ENCODE measurements at regions not wholly inside any gene's neighbourhood (a gene's known extent, or its start where the extent isn't known, plus 50 kb on each side); places are given as distances from the start of the nearest gene placed in this dataset.
"Not testable (repeated sequence)": the region's sequence is repeated elsewhere in the genome, so short reads cannot be mapped to it uniquely, and the experiment has no call there.

DNA sequence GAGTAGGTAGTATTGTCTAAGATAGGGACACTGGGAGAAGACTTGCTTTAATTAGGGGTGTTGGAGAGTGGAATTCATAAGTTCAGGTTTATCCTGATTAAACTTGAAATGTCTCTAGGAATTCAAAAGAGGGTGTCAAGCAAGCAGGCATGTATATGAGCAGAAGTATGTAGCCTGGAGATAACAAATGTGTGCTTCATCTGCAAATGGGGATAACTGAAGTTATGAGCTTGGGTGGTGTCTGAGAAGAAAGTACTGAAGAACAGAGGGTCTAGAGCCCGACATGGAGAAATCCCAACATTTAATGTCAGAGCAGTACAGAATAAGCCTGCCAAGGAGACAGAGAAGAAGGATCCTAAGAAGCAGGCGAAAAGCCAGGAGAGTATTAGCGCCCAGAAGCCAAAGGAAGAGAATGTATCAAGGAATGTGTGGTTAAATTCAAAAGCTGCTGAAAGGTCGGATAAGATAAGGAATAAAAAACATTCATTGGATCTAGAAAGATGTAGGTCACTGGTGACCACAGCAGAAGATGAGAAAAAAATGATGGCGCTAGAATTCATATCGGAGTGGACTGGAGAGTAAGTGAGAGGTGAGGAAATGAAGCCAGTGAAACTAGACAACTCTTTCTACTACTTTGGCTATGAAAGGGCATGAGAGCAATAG, 401.5 kb upstream of the PIK3R1 start:
- ATAC-seq (no peak), DNase-seq (no peak)
- H3K27ac Mint-ChIP-seq: no peak overlapping the region
- peaks cover 0 to 6% (median 1%) of the 10 kb centered on the region in 5 donors for H3K27me3 Mint-ChIP-seq
- no peaks in the 10 kb centered on the region for H3K36me3 Mint-ChIP-seq
- no peaks in the 10 kb centered on the region for H3K4me1 Mint-ChIP-seq
- POLR2A ChIA-PET: no interaction called here
- no peak overlapping the region for H3K4me3 Mint-ChIP-seq
- peaks cover 0 to 3% (median 0%) of the 10 kb centered on the region in 9 donors for H3K9me3 Mint-ChIP-seq

DNA sequence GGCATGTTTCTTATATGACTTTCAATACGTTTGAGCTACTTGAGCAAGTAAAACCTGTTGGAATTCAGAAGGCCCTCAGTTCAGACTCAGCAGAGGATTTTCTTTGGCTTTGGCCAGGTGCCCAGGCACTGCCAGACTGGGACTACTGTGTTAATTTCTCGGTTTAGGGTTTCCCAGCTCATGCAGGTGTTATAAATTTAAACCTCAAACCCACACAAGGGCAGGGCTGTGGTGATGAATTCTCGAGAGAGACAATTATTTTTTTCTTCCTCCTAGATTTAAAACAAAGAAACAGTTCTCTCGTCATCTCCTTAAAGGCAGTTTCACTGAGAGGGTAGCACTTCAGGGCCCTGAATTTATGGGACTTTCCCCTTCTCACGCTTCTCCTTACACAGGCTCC, 406.0 kb upstream of the PIK3R1 start:
- no peaks in the 10 kb centered on the region for H3K9me3 Mint-ChIP-seq
- ATAC-seq (no peak), DNase-seq (peak in 1 of 10 donors; percentile 4)
- H3K36me3 Mint-ChIP-seq: no peaks in the 10 kb centered on the region
- no peak overlapping the region for H3K27ac Mint-ChIP-seq
- peaks cover 0 to 7% (median 3%) of the 10 kb centered on the region in 4 donors for H3K4me1 Mint-ChIP-seq
- POLR2A ChIA-PET: no interaction called here
- peaks cover 0 to 6% (median 0%) of the 10 kb centered on the region in 5 donors for H3K27me3 Mint-ChIP-seq
- no peak overlapping the region for H3K4me3 Mint-ChIP-seq

DNA sequence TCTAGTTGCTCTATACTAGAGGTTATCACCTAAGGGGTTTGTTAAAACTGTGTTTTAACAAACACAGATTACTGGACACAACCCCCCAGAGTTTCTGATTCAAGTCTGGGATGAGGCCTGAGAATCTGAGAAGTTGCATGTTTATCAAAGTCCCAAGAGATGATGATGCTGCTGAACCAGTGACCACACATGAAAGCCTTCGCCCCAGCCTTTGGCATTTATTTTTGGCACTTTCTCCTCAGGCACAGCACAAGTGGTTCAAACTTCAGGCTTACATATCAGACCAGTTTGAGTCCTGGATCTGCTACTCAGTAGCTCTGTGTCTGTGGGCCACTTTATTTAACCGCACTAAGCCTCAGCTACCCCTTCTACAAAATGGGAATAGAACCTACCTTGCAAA, 407.2 kb upstream of the PIK3R1 start:
- Mint-ChIP-seq H3K4me3 (no peak overlapping the region), H3K27me3 (peaks cover 0 to 6% (median 0%) of the 10 kb centered on the region in 5 donors), H3K9me3 (no peaks in the 10 kb centered on the region), H3K27ac (no peak overlapping the region), H3K36me3 (no peaks in the 10 kb centered on the region), H3K4me1 (peaks cover 0 to 7% (median 3%) of the 10 kb centered on the region in 4 donors)
- POLR2A ChIA-PET: no interaction called here
- ATAC-seq (no peak), DNase-seq (no peak)

DNA sequence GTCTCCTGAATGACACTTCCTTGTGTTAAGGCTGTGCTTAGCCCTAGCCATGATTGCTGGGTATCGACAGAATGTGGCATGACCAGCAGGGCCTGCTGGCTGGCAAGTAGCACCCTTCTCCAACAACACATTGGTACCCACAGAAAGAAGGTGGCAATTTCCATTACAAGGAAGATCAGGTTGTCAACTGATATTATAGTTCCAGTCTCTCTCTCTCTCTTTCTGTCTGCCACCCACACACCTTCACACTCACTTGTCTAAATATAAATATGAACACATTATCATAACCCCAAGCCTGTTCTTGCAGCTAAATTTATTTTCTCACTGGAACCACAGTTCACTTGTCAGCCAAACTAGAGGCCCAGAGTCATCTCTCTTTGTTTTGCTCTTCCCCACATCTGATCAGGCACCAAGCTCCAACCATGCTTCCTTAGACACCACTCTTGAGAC, 408.1 kb upstream of the PIK3R1 start:
- Mint-ChIP-seq H3K4me1 (peaks cover 0 to 7% (median 3%) of the 10 kb centered on the region in 4 donors), H3K27ac (no peak overlapping the region), H3K9me3 (peaks cover 0 to 3% (median 0%) of the 10 kb centered on the region in 9 donors), H3K36me3 (no peaks in the 10 kb centered on the region), H3K27me3 (peaks cover 0 to 3% (median 0%) of the 10 kb centered on the region in 5 donors), H3K4me3 (no peak overlapping the region)
- POLR2A ChIA-PET: no interaction called here
- DNase-seq: no peak
- ATAC-seq: no peak

DNA sequence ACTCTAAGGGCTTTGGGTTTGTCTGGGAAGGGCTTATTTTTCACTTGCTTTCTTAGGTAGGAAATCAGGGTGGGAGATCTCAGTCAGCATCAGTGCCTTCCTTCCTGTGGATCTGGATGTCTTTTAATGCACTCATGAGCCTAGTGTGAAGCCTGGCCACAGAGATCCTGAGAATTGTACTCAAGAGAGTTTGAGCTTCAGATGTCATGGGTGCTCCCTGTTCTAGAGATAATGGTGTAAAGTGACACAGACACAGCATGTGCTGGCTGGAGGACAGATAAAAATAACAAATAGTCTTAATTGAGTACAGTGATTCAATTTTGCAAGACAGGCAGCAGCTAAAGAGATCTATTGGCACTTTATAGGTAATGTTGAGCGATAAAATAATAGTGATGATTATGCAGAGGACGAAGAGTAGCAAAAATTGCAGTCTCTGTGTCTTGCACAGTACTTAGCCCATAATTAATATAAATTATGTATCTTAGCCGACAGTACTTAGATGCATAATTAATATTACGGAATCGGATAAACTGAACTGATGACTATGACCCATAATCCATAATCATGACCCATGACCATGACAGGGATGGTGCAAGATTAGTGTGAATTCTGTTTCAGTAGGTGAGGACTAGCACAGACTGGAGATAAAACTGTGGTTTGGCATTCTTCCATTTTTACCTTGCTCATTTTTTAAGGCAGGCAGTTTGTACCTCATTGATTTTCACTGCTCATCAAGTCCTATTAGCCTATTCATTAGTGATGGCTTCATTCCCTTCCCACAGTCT, 408.7 kb upstream of the PIK3R1 start:
- no peak for ATAC-seq
- peaks cover 0 to 7% (median 3%) of the 10 kb centered on the region in 4 donors for H3K4me1 Mint-ChIP-seq
- H3K27ac Mint-ChIP-seq: no peak overlapping the region
- DNase-seq: no peak
- POLR2A ChIA-PET: no interaction called here
- no peak overlapping the region for H3K4me3 Mint-ChIP-seq
- H3K27me3 Mint-ChIP-seq: no peaks in the 10 kb centered on the region
- no peaks in the 10 kb centered on the region for H3K36me3 Mint-ChIP-seq
- peaks cover 0 to 3% (median 0%) of the 10 kb centered on the region in 9 donors for H3K9me3 Mint-ChIP-seq

DNA sequence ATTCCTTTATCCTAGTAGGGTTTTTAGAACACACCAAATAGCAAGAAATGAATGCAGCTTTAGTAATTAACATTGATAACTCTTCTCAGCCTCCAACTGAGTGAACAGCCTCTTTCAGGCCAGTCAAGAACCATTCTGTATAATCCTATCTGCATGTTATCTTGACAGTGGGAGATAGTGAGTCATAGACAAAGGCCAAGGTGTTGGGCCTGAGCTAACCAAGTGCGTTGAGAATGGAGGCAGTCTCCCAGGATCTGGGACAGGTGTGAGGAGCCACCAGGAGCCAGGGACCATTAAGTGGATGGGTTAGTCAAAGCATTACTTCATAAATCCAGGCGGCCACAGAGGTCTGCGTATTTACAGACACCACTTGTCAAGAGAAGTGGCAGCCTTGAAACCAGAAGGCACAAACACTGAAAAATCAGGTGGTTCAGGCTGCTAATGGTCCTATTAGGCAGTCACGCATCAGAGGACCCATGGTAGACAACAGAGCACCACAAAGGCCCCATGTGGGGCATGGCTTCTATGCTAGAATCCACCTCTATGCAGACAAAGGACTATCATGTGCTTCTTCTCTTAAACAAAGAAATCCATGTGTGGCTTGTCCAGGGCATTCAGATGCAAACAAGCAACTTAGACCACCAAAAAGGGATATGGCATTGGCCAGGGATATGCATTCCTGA, 409.7 kb upstream of the PIK3R1 start:
- no peaks in the 10 kb centered on the region for H3K27me3 Mint-ChIP-seq
- H3K4me1 Mint-ChIP-seq: peaks cover 0 to 7% (median 3%) of the 10 kb centered on the region in 4 donors
- no peak overlapping the region for H3K27ac Mint-ChIP-seq
- no peaks in the 10 kb centered on the region for H3K36me3 Mint-ChIP-seq
- H3K4me3 Mint-ChIP-seq: no peak overlapping the region
- no peak for ATAC-seq
- H3K9me3 Mint-ChIP-seq: peaks cover 0 to 3% (median 0%) of the 10 kb centered on the region in 9 donors
- DNase-seq: no peak
- POLR2A ChIA-PET: no interaction called here

DNA sequence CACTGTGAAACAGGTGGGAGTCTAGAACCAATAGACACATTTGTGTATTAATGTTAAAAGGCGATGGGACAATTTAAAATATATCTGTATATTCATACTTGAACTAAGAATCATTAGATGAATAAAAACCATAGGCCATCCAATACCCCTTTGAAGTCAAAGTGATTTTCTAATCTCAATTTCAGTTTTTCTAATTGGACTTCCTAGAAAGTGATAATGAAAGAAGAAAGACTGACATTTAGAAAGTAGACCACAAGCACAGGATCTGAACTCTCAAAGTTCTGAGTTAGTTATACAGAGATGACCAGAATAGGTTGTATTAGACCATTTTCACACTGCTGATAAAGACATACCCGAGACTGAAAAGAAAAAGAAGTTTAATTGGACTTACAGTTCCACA, 412.8 kb upstream of the PIK3R1 start:
- POLR2A ChIA-PET: no interaction called here
- no peak for ATAC-seq
- peaks cover 0 to 13% (median 2%) of the 10 kb centered on the region in 3 donors for H3K36me3 Mint-ChIP-seq
- no peak overlapping the region for H3K27ac Mint-ChIP-seq
- no peak for DNase-seq
- peaks cover 0 to 6% (median 1%) of the 10 kb centered on the region in 4 donors for H3K4me1 Mint-ChIP-seq
- H3K9me3 Mint-ChIP-seq: peaks cover 0 to 13% (median 0%) of the 10 kb centered on the region in 9 donors
- no peak overlapping the region for H3K4me3 Mint-ChIP-seq
- peaks cover 0 to 3% (median 0%) of the 10 kb centered on the region in 5 donors for H3K27me3 Mint-ChIP-seq

DNA sequence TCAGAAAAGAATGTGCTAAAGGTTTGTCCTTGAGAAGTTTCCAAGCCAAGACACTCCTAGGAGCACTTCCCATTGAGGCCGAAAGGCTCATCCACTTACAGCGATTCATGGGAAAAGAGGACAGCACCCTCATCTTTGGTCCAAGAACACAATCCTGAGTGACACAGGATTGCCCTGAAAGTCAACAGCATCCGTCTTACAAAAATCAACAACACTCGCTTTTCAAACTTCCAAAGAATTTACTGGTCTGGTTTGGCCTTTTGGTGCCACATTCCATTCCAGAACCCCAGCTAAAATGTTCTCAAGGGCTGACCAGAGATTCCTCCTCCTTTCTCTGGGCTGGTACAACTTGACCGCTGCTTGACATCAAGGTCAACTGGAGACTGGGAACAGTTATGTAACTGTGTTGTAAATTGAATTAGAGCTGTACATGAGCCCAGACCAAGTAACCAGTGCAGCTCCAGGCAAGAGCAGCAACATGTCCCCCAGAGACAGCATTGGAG, 415.8 kb upstream of the PIK3R1 start:
- no peak for ATAC-seq
- H3K27me3 Mint-ChIP-seq: peaks cover 0 to 3% (median 0%) of the 10 kb centered on the region in 5 donors

DNA sequence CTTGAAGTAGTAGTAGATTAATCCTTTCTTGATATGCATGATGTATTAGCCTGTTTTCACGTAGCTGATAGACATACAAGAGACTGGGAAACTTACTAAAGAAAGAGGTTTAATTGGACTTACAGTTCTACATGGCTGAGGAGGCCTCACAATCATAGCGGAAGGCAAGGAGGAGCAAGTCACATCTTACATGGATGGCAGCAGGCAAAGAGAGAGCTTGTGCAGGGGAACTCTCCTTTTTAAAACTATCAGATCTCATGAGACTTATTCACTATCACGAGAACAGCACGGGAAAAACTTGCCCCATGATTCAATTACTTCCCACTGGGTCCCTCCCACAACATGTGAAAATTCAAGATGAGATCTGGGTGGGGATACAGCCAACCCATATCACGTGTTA, 417.1 kb upstream of the PIK3R1 start:
- H3K4me3 Mint-ChIP-seq, H3K4me1 Mint-ChIP-seq, ATAC-seq, H3K27ac Mint-ChIP-seq, H3K27me3 Mint-ChIP-seq, POLR2A ChIA-PET, DNase-seq: not testable (repeated sequence)
- Mint-ChIP-seq H3K9me3 (peaks cover 0 to 13% (median 0%) of the 10 kb centered on the region in 9 donors), H3K36me3 (peaks cover 0 to 13% (median 2%) of the 10 kb centered on the region in 3 donors)

More for the DNA sequence above, 415.8 kb upstream of the PIK3R1 start:
- H3K27ac Mint-ChIP-seq: no peak overlapping the region
- peaks cover 0 to 13% (median 0%) of the 10 kb centered on the region in 9 donors for H3K9me3 Mint-ChIP-seq
- H3K36me3 Mint-ChIP-seq: peaks cover 0 to 13% (median 2%) of the 10 kb centered on the region in 3 donors
- no peak for DNase-seq
- no peaks in the 10 kb centered on the region for H3K4me1 Mint-ChIP-seq
- POLR2A ChIA-PET: no interaction called here
- no peak overlapping the region for H3K4me3 Mint-ChIP-seq

DNA sequence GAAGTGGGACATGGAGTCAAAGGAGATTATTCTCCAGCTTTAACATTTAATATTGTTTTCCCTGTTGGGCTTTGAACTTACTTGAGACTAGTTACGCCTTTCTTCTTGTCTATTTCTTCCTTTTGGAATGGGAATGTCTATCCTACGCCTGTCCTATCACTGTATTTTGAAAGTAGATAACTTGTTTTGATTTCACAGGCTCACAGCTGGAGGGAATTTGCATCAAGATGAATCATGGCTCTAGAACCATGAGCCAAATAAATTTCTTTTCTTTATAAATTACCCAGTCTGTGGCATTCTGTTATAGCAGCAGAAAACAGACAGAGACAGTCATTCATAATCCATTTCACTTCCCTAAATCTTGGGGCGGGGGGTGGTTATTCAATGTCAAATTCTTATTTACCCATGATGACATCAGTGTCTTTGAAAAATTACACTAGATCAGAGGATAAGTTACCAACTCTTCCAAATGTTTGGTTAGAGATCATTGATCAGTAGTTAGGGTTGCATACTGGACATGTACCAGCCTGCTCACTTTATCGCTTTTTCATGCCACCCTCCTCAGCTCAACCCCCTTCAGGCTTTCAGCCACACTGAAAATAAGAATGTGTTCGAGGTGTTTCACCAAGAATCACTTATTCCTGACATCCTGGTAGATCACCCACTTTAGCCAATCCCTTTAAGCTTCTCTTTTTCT, 419.6 kb upstream of the PIK3R1 start:
- no peak overlapping the region for H3K4me3 Mint-ChIP-seq
- no peak overlapping the region for H3K27ac Mint-ChIP-seq
- peaks cover 0 to 3% (median 0%) of the 10 kb centered on the region in 5 donors for H3K27me3 Mint-ChIP-seq
- peaks cover 0 to 13% (median 2%) of the 10 kb centered on the region in 3 donors for H3K36me3 Mint-ChIP-seq
- peaks cover 0 to 2% (median 0%) of the 10 kb centered on the region in 4 donors for H3K4me1 Mint-ChIP-seq
- DNase-seq (no peak), ATAC-seq (no peak)
- peaks cover 0 to 13% (median 0%) of the 10 kb centered on the region in 9 donors for H3K9me3 Mint-ChIP-seq
- POLR2A ChIA-PET: no interaction called here

DNA sequence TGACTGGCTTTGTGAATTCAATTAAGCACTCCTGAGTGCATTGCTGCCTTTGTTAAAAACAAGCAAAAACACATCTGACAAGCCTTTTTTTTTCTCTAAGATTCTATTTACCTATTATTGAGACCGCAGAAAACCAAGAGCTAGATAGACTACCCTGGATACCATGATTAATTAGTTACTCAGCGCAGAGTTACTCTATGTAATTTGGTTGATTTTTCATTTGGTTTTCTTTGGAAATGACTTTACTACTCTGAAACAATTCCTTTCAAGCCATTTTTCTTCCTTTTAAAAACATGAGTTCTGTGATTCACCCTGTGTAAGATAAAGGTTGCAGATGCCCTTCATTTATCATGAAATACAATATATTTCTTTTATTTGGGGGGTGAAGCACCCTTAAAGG, 421.6 kb upstream of the PIK3R1 start:
- Mint-ChIP-seq H3K27ac (no peak overlapping the region), H3K9me3 (peaks cover 0 to 11% (median 0%) of the 10 kb centered on the region in 9 donors), H3K4me3 (no peak overlapping the region), H3K4me1 (peaks cover 0 to 2% (median 0%) of the 10 kb centered on the region in 4 donors), H3K27me3 (peaks cover 0 to 1% (median 0%) of the 10 kb centered on the region in 5 donors), H3K36me3 (peaks cover 0 to 11% (median 2%) of the 10 kb centered on the region in 3 donors)
- POLR2A ChIA-PET: no interaction called here
- no peak for ATAC-seq
- DNase-seq: no peak

DNA sequence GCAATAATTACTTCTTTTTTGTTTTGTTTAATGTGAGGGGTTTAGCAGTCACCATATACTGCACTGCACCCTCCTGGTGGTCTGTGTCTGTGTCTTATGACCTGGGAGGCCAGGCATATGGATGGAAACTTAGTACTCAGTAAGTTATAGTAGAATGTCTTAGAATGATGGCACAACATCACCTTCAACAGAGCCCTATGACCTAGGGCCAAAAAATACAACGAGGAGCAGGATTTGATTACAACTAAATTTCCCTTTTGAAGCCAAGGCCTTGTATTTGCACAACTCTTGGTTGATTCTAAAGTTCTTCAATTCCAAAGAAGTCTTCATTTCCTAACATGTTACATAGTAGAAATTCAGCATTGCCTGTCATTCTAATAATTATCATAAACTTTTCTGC, 422.1 kb upstream of the PIK3R1 start:
- POLR2A ChIA-PET: no interaction called here
- Mint-ChIP-seq H3K27ac (no peak overlapping the region), H3K4me3 (no peak overlapping the region), H3K27me3 (peaks cover 0 to under 1% (median 0%) of the 10 kb centered on the region in 5 donors), H3K4me1 (peaks cover 0 to 2% (median 0%) of the 10 kb centered on the region in 4 donors), H3K9me3 (peaks cover 0 to 5% (median 0%) of the 10 kb centered on the region in 9 donors), H3K36me3 (peaks cover 0 to 5% (median 0%) of the 10 kb centered on the region in 3 donors)
- ATAC-seq (no peak), DNase-seq (no peak)
